Fibroblast of upper back skin (primary cell): ENCODE measurements at regions not wholly inside any gene's neighbourhood (a gene's known extent, or its start where the extent isn't known, plus 50 kb on each side); places are given as distances from the start of the nearest gene placed in this dataset.

Experiments
- DNase-seq: peaks from one replicate; pipeline ENCODE4 v3.0.0-alpha.2; 2013

GRCh38 chr9:129504404-129504803 is 116.5 kb downstream of the C9orf50 start:
- DNase-seq, result no peak

- no peak for DNase-seq
These were observed 119.1 kb downstream of the C9orf50 start for GRCh38 chr9:129501771-129502319.

GRCh38 chr9:129500863-129501770 is 119.8 kb downstream of the C9orf50 start:
- DNase-seq, result no peak

- DNase-seq, result peak; percentile 86
These were observed 120.6 kb downstream of the C9orf50 start for GRCh38 chr9:129500161-129500862.

GRCh38 chr9:129498451-129499384 is 122.2 kb downstream of the C9orf50 start:
- no peak for DNase-seq

GRCh38 chr9:129497813-129498450 is 123.0 kb downstream of the C9orf50 start:
- no peak for DNase-seq

GRCh38 chr9:129497005-129497812 is 123.7 kb downstream of the C9orf50 start:
- DNase-seq, result no peak

GRCh38 chr9:129496473-129497004 is 124.4 kb downstream of the C9orf50 start:
- DNase-seq, result peak; percentile 97

GRCh38 chr9:129495620-129496472 is 125.1 kb downstream of the C9orf50 start:
- DNase-seq, result peak; percentile 93

- DNase-seq, result no peak
These were observed 126.7 kb downstream of the C9orf50 start for GRCh38 chr9:129494113-129494789.

GRCh38 chr9:129493706-129494047 is 127.2 kb downstream of the C9orf50 start:
- DNase-seq, result no peak

- no peak for DNase-seq
These were observed 127.7 kb downstream of the C9orf50 start for GRCh38 chr9:129493002-129493705.

- no peak for DNase-seq
These were observed 129.4 kb downstream of the C9orf50 start for GRCh38 chr9:129491487-129491855.

GRCh38 chr9:129490583-129491486 is 130.1 kb downstream of the C9orf50 start:
- no peak for DNase-seq

GRCh38 chr9:129489838-129490582 is 130.9 kb downstream of the C9orf50 start:
- peak; percentile 49 for DNase-seq

GRCh38 chr9:129487658-129488483 is 133.0 kb downstream of the C9orf50 start:
- peak; percentile 79 for DNase-seq
